Skeletal muscle cell (primary cell): ENCODE measurements at regions not wholly inside any gene's neighbourhood (a gene's known extent, or its start where the extent isn't known, plus 50 kb on each side); places are given as distances from the start of the nearest gene placed in this dataset.

Experiments
- DNase-seq: peaks from one replicate; pipeline ENCODE4 v3.0.0-alpha.2; 2010; ENCODE audit warnings: low read depth
- H3K4me3 ChIP-seq: 2 replicates; pipeline ENCODE4 v1.5.1; 2011; ENCODE audit warnings: low read depth, mild to moderate bottlenecking, control low read depth, low read length, moderate library complexity

DNA sequence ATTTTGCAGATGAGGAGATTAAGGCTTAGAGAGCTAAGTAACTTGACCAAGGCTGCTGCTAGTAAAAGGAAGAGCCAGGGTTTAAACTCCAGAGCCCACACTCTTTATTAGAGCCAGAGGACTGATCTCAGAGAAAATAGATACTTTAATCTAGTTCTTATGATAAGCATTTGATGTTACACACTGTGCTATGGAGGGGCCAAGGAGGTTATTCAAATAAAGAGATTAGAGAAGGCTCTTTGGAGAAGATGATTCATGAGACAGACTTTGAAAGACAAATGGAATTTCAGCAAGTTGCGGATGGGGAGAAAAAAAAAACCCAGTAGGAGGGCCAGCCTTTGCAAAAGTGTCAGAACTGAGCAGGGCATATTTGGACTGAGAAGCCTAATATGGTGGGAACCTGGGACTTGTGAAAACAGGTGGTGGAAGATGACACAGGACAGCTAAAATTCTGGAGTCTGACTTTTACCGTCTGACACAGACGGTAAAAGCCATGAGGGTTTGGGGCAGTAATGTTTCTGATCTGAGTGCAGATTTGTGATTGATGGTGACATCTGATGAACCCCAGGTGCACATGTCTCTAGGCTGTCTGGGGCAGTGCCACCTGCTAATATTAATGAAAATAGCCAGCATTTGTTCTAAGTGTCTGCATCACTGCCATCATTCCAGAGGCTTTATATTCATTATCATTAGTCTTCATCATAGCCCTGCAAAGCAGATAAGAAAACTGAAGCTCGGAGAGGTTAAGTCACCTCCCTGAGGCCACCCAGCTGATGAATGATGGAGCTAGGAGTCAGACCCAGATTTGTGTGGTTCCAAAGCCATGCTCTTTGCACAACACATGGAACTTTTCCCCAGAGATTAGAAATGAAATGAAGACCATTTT lies 65.3 kb upstream of the CXCL14 start:
- no peak for DNase-seq
- H3K4me3 ChIP-seq = no peak overlapping the region

DNA sequence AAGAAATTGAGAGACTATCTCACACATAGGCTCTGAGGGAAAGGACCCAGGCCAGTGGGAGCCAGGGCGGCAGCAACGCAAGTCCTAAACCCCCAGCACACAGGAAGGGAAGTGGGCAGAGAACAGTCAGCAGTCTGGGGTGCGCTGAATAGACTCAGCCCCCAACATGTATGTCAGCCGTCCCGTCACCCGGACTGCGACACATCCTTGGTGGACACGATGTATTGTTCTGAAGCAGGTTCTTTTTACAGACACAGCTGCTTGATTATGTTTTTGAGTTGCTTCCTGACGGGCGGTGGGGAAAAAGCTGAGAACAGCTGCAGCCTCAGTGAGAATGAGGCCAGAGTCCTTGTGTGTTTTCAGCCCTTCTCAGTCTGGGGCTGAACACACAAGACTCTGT lies 64.1 kb upstream of the CXCL14 start:
- DNase-seq = no peak
- no peak overlapping the region for H3K4me3 ChIP-seq

DNA sequence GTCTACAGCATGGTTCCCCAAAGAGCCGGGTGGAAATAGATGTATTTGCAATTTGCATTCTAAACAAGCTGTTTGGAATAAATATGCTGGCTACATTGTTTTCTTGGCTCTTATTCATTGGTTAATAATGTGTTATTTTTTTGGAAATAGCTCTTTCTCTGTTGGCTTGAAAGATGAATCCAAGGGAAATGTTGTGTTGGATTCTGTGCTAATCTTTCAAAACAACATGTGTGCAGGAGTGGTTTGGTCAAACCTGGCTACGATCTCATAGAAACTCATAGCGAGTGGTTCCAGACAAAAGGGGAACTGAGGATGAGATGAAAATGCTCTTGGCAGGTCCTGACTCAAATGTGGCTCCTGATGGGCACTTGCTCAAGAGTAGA lies 63.7 kb upstream of the CXCL14 start:
- H3K4me3 ChIP-seq = no peak overlapping the region
- no peak for DNase-seq

DNA sequence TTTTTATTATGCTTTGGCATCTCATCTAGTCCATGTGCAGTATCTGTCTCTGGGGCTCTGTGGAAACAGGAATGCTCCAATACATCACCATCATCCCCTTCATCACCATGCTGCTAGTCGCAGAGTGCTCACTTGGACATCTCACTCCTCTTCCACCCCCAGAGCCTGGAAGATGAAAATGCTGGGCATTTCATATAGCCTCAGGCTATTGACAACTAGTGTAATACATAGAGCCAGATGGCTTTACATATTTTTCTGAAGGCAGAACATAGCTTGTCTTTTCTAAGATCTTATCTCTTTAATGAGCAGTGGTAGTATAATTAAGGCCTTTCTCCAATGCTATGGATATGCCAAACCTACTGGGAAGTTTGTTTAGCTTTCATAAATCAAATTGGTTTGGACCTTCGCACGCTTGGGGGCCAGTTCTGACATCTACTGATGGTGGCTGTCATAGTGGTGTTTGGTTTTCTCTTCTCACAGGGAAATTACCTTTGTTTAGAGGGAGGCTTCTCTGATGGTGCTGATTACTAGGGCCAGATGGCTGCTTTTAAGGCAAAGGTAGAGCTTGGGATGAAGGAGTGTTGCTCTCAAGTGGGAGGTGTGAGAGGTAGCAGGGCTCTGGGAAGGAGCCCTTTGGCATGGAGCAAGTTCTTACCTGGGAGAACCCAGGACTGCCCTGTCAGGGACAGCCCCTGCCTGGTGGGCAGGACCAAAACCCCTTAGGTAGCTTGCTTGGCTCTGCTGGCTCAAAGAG lies 63.1 kb upstream of the CXCL14 start:
- no peak overlapping the region for H3K4me3 ChIP-seq
- no peak for DNase-seq

DNA sequence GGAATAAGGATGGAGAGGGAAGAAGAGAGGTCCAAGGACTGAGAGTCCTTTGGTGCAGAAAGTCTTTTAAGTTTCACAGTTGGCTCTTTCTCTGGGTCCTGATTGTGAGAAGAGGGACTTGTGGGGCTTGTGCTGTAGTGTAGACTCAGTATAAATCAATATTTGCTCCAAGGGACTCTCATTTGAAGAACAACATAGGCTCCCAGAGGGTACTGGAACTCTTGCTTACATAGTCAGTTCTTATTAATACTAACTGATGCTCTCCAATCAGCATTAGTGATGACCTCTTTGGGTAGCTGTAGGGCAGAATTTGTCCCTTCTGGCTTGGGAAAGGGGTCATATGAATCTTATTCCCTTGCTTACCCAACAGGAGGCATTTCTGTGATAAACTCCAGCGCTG lies 62.5 kb upstream of the CXCL14 start:
- no peak for DNase-seq

DNA sequence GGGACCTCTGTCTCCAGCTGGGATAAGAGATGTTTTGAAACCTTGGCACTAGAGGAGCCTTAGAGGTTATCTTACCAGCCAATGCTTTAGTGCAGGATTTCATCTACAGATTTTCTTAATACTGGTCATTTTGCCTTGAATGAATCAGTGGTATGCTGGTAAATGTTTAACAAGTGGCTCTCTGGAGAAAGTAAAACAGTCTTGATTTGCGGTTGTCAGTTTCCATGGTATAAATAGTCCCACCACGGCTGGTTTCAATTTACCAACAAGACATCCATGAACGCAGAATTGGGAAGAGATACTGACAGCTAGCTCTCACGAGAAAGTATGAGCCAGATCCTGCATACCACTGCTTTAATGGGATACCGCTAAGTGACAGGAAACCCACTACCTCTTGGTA lies 56.7 kb upstream of the CXCL14 start:
- no peak overlapping the region for H3K4me3 ChIP-seq
- no peak for DNase-seq

More for the DNA sequence above, 62.5 kb upstream of the CXCL14 start:
- H3K4me3 ChIP-seq = no peak overlapping the region

DNA sequence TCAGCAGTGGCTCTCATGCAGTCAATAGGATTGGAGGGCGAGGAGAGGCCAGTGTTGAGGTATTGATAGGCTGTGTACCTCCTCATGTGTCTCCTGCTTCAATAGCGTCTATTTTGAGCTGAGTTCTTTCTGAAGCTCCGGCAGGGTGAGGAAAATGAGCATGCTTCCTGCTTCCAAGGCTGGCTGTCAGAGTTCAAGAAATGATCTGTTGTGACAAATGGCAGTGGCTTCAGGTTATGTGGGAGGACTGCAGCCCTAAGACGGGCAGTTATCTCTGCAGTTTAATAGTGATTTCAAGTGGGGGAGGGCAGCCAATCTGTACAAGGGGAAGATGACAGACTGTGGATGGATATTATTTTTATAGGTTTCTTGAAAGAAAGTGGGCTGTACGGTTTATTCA lies 54.0 kb upstream of the CXCL14 start:
- DNase-seq = no peak
- H3K4me3 ChIP-seq = no peak overlapping the region

DNA sequence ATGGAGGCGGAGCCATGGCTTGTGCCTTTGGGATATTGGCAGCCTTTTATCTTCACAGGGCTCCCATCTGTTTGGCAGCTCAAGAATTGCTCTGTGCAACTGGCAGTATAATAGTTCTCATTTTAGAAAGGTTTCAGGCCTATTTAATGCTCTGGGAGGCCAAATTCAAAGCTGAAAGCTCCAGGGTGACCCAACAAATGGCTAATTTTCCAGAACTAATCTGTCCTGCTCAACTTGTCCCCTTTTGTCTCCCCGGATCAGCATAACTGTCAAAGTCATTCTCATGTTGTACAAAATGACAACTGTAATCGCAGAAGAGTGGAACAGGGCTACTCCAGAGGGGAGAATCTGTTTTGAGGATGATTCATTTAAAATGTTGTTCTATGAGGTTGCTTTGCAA lies 52.6 kb upstream of the CXCL14 start:
- no peak for DNase-seq
- no peak overlapping the region for H3K4me3 ChIP-seq

DNA sequence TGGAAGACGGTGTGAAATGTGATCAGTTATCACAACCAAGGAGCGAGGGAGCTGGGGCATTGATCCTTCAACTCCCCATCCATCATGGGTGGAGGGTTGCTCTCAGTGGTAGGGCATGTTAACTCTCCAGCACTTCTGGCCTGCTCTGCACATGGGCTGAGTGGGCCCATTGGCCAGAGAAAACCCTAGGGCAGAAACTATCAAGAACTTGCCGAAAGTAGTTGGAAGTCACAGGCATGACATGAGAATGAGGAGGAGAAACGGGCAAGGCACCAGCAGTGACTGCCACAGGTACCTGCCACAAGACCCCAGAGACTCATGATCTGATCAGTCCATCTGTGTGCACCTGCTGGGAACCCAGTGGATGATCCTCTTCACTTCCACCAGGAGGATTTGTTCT lies 50.9 kb upstream of the CXCL14 start:
- H3K4me3 ChIP-seq = no peak overlapping the region
- DNase-seq = no peak

DNA sequence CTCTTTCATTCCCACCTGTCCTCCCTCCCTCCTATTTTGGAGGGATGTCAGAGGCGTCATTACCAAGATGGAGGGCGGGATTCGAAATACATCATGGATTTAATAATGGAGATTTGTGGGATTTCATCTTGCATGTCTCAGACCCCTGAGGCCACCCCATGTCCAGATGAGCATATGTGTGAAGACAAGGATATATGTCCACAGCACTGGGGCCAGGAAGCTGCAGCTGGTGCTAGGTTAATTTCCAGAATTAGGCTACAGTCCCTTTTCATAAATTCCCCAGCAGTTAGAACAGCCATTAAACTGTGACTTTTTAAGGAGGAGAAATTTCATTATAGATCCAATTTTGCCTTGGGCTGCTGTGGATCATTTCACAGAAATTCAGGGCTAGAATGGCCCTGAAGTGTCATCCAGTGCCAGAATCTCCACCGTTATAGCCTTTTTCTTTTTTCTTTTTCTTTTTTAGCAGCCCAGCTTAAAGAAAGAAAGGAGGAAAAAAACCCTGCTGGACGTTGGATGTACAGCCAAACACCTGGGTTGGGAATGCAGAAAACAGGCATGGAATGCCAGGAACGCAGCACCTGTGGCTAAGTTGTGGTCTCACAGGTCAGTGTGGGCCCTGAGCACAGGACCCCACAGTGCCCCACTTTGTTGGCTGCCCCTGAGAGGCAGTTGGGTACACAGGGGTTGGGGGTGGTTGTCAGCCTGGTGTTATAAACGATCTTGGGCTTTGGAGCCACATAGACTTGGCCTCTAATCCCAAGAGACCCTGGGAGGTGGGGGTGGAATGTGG lies 50.2 kb upstream of the CXCL14 start:
- DNase-seq = no peak
- H3K4me3 ChIP-seq = no peak overlapping the region
